AG04449 (cell line): ENCODE measurements at regions not wholly inside any gene's neighbourhood (a gene's known extent, or its start where the extent isn't known, plus 50 kb on each side); places are given as distances from the start of the nearest gene placed in this dataset.

Experiments
- CTCF ChIA-PET: fragments of 350-600 bp; formaldehyde crosslinking; extraction: SDS; loops from one replicate; lab custom pipeline; 2021; ENCODE audit warnings: antibody characterized with exemption; lab: Yijun Ruan, JAX
- POLR2A ChIA-PET: fragments of 400-600, 350-600 bp; formaldehyde crosslinking; extraction: SDS; loops from one replicate; lab custom pipeline; 2020; ENCODE audit warnings: antibody characterized with exemption, inconsistent platforms; lab: Yijun Ruan, JAX
- DNase-seq: peaks from one replicate; pipeline ENCODE4 v3.0.0-alpha.2; 2010; ENCODE audit warnings: low read depth, low spot score
- H3K4me3 ChIP-seq: 2 replicates; pipeline ENCODE4 v1.5.1; 2011; ENCODE audit warnings: low read depth, mild to moderate bottlenecking, control low read depth, low read length
- TF ChIP-seq, protein P1 (sequence below): IDR thresholded peaks from one replicate; pipeline ENCODE4 v1.5.1; 2011; ENCODE audit warnings: mild to moderate bottlenecking, moderate library complexity, low read length, control low read depth, inconsistent platforms; ENCODE audit not compliant: insufficient read depth; ENCODE audit errors: missing control alignments

DNA sequence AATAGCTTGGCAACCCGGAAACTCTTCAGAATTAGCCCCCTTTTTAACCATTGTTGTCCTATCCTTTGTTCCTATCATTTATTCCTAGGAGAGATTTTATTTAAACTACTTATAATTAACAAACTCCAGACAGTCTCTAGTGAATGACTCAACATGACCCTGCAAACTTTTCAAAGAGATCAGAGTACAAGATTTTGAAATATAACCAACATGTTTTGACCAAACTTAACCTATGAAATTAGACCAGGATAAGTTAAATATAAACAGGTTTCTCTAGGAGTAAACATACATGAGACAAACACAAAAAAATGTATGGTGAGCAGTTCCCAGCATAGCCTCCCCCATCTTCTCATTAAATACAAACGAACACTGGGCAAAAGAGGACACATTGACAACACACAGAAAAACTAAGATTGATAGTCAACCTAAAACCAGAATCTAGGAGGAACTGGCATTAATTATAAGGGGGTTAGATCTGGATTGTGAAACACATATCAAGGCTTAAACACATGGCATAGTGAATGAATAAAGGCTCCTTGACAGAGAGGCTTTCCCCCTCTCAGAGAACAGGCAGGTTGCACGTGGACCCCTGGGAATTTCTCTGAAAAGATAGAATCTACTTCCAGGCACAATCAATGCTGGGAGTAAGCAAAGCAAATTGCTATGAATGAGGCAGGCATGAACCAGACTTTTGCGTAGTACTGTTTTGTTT lies 284.1 kb downstream of the IRS1 start:
- no peak overlapping the region for H3K4me3 ChIP-seq
- TF ChIP-seq, protein P1, sequence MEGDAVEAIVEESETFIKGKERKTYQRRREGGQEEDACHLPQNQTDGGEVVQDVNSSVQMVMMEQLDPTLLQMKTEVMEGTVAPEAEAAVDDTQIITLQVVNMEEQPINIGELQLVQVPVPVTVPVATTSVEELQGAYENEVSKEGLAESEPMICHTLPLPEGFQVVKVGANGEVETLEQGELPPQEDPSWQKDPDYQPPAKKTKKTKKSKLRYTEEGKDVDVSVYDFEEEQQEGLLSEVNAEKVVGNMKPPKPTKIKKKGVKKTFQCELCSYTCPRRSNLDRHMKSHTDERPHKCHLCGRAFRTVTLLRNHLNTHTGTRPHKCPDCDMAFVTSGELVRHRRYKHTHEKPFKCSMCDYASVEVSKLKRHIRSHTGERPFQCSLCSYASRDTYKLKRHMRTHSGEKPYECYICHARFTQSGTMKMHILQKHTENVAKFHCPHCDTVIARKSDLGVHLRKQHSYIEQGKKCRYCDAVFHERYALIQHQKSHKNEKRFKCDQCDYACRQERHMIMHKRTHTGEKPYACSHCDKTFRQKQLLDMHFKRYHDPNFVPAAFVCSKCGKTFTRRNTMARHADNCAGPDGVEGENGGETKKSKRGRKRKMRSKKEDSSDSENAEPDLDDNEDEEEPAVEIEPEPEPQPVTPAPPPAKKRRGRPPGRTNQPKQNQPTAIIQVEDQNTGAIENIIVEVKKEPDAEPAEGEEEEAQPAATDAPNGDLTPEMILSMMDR, result no peak
- ChIA-PET POLR2A (no interaction called here), CTCF (no interaction called here)
- DNase-seq, result no peak

DNA sequence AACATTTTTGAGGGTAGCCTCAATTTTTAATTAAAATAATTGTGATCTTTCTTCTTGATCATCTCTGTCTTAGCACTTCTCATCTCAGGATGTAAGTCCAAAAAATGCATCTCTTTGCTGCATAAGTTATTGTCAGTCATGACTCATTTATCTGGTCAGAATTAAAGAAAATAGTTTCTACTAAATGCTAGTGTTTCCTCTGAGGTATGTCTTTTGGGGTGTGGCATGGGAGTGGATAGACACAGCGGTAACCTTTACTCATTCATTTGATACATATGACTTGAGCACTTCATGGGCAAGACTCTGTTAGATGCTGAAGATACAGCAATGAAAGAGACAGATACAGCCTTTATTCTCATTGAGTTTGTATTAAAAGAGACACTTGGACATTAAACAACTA lies 284.7 kb downstream of the IRS1 start:
- no peak for DNase-seq
- CTCF ChIA-PET, result no interaction called here
- no peak overlapping the region for H3K4me3 ChIP-seq
- POLR2A ChIA-PET, result no interaction called here
- TF ChIP-seq, protein P1, result no peak

DNA sequence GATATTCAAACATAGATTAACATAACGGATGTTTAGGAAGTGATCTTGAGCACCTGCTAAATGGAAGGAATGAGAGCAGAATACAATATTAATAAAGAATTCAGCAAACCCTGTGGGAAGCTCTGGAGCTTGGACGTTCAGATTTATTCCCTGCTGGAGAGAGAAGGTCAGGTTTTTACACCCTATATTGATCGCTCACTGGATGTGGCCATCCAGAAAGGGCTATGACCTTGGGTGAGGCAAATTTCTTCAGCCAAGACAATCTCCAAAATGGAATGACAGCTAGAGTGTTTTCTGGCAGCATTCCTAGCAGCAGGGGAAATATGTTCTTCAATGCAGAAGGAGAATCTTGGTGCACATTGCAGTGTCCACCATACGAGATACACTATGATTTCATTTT lies 288.3 kb downstream of the IRS1 start:
- ChIA-PET CTCF (no interaction called here), POLR2A (no interaction called here)
- TF ChIP-seq, protein P1, result no peak
- no peak overlapping the region for H3K4me3 ChIP-seq
- no peak for DNase-seq

DNA sequence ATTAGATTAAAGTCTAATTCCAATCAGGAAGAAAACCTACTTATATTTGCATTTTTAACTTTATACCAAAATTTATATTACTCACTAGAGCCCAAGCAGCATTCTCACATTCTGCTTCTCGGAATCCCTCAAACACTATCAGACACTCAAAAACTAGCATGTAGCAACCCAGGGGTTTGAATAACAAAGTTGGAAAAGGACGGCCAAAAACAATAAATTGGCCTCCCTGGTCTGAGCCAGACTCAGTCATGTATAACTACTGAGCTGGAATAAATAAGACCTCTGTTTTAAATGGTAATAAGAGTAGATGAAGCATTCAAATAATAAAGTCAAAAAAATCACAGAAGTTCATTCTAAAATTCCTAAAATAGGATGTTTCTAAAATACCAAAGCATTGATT lies 290.9 kb downstream of the IRS1 start:
- TF ChIP-seq, protein P1, result no peak
- ChIA-PET POLR2A (no interaction called here), CTCF (no interaction called here)
- H3K4me3 ChIP-seq, result no peak overlapping the region
- no peak for DNase-seq

DNA sequence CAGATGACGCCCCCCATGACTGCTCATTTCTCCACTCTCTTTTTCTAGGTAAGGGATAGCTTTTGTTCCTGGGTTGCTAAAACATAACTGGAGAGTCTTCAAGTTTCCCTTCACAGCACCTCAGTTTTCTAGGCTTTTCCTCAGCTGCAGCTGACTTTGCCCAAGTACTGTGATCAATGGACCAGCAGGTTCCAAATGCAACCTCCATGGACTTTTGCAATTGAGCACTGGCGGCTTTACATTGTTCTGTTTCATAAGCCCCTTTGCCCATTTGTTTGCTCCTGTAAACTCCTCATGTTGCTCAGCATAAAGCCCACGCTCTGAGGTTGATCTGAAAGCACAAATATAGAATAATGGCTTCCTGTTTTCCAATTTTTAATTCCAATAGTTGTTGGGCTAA lies 291.6 kb downstream of the IRS1 start:
- TF ChIP-seq, protein P1, result no peak
- ChIA-PET CTCF (no interaction called here), POLR2A (no interaction called here)

DNA sequence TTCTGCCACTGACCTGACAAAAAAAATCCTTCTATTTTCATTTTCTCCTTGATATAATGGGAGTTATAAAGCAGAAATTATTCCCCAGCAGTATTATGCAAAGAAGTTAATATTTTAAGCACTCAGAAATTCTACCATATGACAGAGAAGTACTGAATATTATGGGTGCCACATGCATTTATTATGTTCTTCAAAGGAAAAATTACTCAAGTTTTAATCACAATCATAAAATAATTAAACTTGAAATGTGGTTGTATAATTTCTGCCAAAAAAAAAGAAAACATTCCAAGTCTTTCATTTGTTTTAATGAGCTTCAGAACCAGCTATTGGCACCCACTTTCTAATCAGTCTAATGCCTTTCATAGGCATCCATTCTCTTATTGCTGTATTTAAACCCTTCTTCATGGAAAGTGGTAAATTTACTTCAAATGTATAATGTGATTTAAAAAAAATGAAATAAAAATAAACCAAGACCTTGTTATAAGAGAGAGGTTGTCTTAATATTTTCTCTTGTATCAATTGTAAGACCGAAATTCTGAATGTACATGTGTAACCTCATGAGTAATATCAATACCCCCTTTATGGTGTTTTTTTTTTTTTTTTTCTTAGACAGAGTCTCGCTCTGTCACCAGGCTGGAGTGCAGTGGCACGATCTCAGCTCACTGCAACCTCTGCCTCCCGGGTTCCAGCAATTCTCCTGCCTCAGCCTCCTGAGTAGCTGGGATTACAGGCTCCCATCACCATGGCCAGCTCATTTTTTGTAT lies 302.3 kb downstream of the IRS1 start:
- POLR2A ChIA-PET, result no interaction called here
- TF ChIP-seq, protein P1, result no peak

More for the DNA sequence above, 291.6 kb downstream of the IRS1 start:
- no peak overlapping the region for H3K4me3 ChIP-seq
- DNase-seq, result no peak

More for the DNA sequence above, 302.3 kb downstream of the IRS1 start:
- CTCF ChIA-PET, result no interaction called here
- no peak for DNase-seq
- H3K4me3 ChIP-seq, result no peak overlapping the region
